Upper lobe of right lung (tissue), 1 donor: ENCODE measurements at regions not wholly inside any gene's neighbourhood (a gene's known extent, or its start where the extent isn't known, plus 50 kb on each side); places are given as distances from the start of the nearest gene placed in this dataset.

ENCODE experiments used
- ATAC-seq: fragments of 200-7000 bp; cut with Tn5 transposase; one replicate; pipeline ENCODE4 v1.9.1; 2020; ENCODE audit warnings: mild to moderate bottlenecking, moderate library complexity
- DNase-seq: peaks from one replicate; pipeline ENCODE4 v3.0.0-alpha.2; 2020
- H3K27ac ChIP-seq: fragments of 200-600 bp; one replicate; pipeline ENCODE4 v1.8.0; 2022
- H3K27me3 ChIP-seq: fragments of 200-600 bp; one replicate; pipeline ENCODE4 v1.8.0; 2022; ENCODE audit warnings: mild to moderate bottlenecking
- H3K36me3 ChIP-seq: fragments of 200-600 bp; one replicate; pipeline ENCODE4 v1.8.0; 2022
- H3K4me1 ChIP-seq: fragments of 200-600 bp; one replicate; pipeline ENCODE4 v1.8.0; 2022
- H3K4me3 ChIP-seq: fragments of 200-600 bp; one replicate; pipeline ENCODE4 v1.8.0; 2022; ENCODE audit warnings: mild to moderate bottlenecking
- H3K9me3 ChIP-seq: fragments of 200-600 bp; one replicate; pipeline ENCODE4 v1.8.0; 2022
- CTCF ChIP-seq: fragments of 200-600 bp; IDR thresholded peaks from one replicate; pipeline ENCODE4 v1.8.0; 2022; ENCODE audit warnings: antibody characterized with exemption
- intact Hi-C: fragments of 100-400 bp; cut with DNase I; formaldehyde crosslinking; loops from one replicate; pipeline ENCODE4 v1.11.0; 2022
- donor health status: DM: no; HTN: yes; CAD: no; lungs with severe emphysema.

GRCh38 chr7:42628054-42628453 is 283.8 kb downstream of the C7orf25 start:
- DNase-seq (no peak), ATAC-seq (no peak)
- Histone ChIP-seq H3K4me3 (no peak overlapping the region), H3K4me1 (no peaks in the 10 kb centered on the region), H3K27me3 (no peaks in the 10 kb centered on the region), H3K9me3 (no peaks in the 10 kb centered on the region), H3K36me3 (no peaks in the 10 kb centered on the region), H3K27ac (no peak overlapping the region)
- intact Hi-C loops: no loop called here
- TF ChIP-seq CTCF: no peak

- DNase-seq: no peak
- Histone ChIP-seq H3K9me3 (no peaks in the 10 kb centered on the region), H3K4me1 (no peaks in the 10 kb centered on the region), H3K4me3 (no peak overlapping the region), H3K27me3 (no peaks in the 10 kb centered on the region), H3K36me3 (no peaks in the 10 kb centered on the region), H3K27ac (no peak overlapping the region)
- no peak for ATAC-seq
- intact Hi-C loops: no loop called here
- no peak for TF ChIP-seq CTCF
These were observed 284.2 kb downstream of the C7orf25 start for GRCh38 chr7:42627626-42628025.

GRCh38 chr7:42627101-42627500 is 284.8 kb downstream of the C7orf25 start:
- intact Hi-C loops: no loop called here
- DNase-seq (no peak), ATAC-seq (no peak)
- Histone ChIP-seq H3K27ac (no peak overlapping the region), H3K36me3 (no peaks in the 10 kb centered on the region), H3K9me3 (no peaks in the 10 kb centered on the region), H3K27me3 (no peaks in the 10 kb centered on the region), H3K4me3 (no peak overlapping the region), H3K4me1 (no peaks in the 10 kb centered on the region)
- TF ChIP-seq CTCF: no peak

DNA sequence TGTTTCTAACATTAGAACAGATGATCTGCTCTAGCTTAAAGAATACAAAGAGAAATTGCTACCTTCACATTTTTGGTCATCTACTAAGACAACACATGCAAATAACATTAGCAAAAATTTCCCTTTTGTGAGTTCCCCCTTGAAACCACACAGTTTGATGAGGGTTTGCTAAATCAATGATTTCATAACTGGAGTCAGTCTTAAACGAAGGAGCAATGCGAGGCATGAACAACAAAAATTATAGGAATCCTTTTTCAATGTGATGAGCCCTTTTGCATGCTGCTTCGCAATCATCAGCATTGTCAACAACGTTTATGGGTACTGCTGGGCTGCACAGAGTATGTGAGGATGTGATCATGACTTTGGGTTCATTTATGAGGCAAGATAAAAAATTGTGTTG is 286.4 kb downstream of the C7orf25 start:
- DNase-seq (no peak), ATAC-seq (no peak)
- H3K27ac ChIP-seq: no peak overlapping the region
- H3K27me3 ChIP-seq: no peaks in the 10 kb centered on the region
- H3K4me3 ChIP-seq: no peak overlapping the region
- no peak for TF ChIP-seq CTCF
- H3K36me3 ChIP-seq: no peaks in the 10 kb centered on the region
- intact Hi-C loops: no loop called here
- no peaks in the 10 kb centered on the region for H3K9me3 ChIP-seq
- H3K4me1 ChIP-seq: no peaks in the 10 kb centered on the region

- Histone ChIP-seq H3K9me3 (no peaks in the 10 kb centered on the region), H3K4me3 (no peak overlapping the region), H3K27ac (no peak overlapping the region), H3K27me3 (no peaks in the 10 kb centered on the region), H3K4me1 (no peaks in the 10 kb centered on the region), H3K36me3 (no peaks in the 10 kb centered on the region)
- intact Hi-C loops: no loop called here
- no peak for TF ChIP-seq CTCF
- ATAC-seq (no peak), DNase-seq (no peak)
These were observed 287.4 kb downstream of the C7orf25 start for GRCh38 chr7:42624471-42624870.

- no peak overlapping the region for H3K4me3 ChIP-seq
- DNase-seq: no peak
- intact Hi-C loops: no loop called here
- no peak for TF ChIP-seq CTCF
- H3K9me3 ChIP-seq: no peaks in the 10 kb centered on the region
- H3K27me3 ChIP-seq: no peaks in the 10 kb centered on the region
- no peak overlapping the region for H3K27ac ChIP-seq
- H3K36me3 ChIP-seq: no peaks in the 10 kb centered on the region
- H3K4me1 ChIP-seq: no peaks in the 10 kb centered on the region
- no peak for ATAC-seq
These were observed 290.2 kb downstream of the C7orf25 start for GRCh38 chr7:42621543-42622219.
